ENCODE measurements at regions not wholly inside any gene's neighbourhood (a gene's known extent, or its start where the extent isn't known, plus 50 kb on each side); places are given as distances from the start of the nearest gene placed in this dataset.

GRCh38 chr20:54766483-54766882 is 291.1 kb downstream of the DOK5 start:
- H3K9me3 Mint-ChIP-seq, result no peaks in the 10 kb centered on the region
- peaks cover 9% of the 10 kb centered on the region for H3K27me3 Mint-ChIP-seq (ENCODE audit: low read depth)
- H3K27ac Mint-ChIP-seq, result no peak overlapping the region
- TF ChIP-seq CTCF (IDR thresholded peaks at IDR 0.05; ENCODE audit: unreplicated experiment in 3 of 3), result no peak
- H3K36me3 Mint-ChIP-seq (ENCODE audit: low read depth), result no peaks in the 10 kb centered on the region
- H3K4me3 Mint-ChIP-seq, result no peak overlapping the region
- H3K4me1 Mint-ChIP-seq, result no peaks in the 10 kb centered on the region

- Mint-ChIP-seq H3K4me3 (no peak overlapping the region), H3K9me3 (peaks cover 3% of the 10 kb centered on the region), H3K27ac (no peak overlapping the region), H3K36me3 (ENCODE audit: low read depth) (no peaks in the 10 kb centered on the region), H3K27me3 (ENCODE audit: low read depth) (peaks cover 9% of the 10 kb centered on the region), H3K4me1 (no peaks in the 10 kb centered on the region)
- no peak for TF ChIP-seq CTCF (IDR thresholded peaks at IDR 0.05; ENCODE audit: unreplicated experiment in 3 of 3)
These were observed 288.0 kb downstream of the DOK5 start for GRCh38 chr20:54763366-54763765.

- H3K4me3 Mint-ChIP-seq, result no peak overlapping the region
- no peaks in the 10 kb centered on the region for H3K4me1 Mint-ChIP-seq
- H3K9me3 Mint-ChIP-seq, result peaks cover 7% of the 10 kb centered on the region
- TF ChIP-seq CTCF (IDR thresholded peaks at IDR 0.05; ENCODE audit: unreplicated experiment in 3 of 3), result no peak
- no peaks in the 10 kb centered on the region for H3K36me3 Mint-ChIP-seq (ENCODE audit: low read depth)
- H3K27me3 Mint-ChIP-seq (ENCODE audit: low read depth), result peaks cover 4% of the 10 kb centered on the region
- H3K27ac Mint-ChIP-seq, result no peak overlapping the region
These were observed 284.2 kb downstream of the DOK5 start for GRCh38 chr20:54759589-54759988.

GRCh38 chr20:54746796-54747195 is 271.4 kb downstream of the DOK5 start:
- Mint-ChIP-seq H3K27me3 (ENCODE audit: low read depth) (no peaks in the 10 kb centered on the region), H3K36me3 (ENCODE audit: low read depth) (no peaks in the 10 kb centered on the region), H3K4me3 (no peak overlapping the region), H3K4me1 (no peaks in the 10 kb centered on the region), H3K27ac (no peak overlapping the region), H3K9me3 (peaks cover 3% of the 10 kb centered on the region)
- no peak for TF ChIP-seq CTCF (IDR thresholded peaks at IDR 0.05; ENCODE audit: unreplicated experiment in 3 of 3)

- Mint-ChIP-seq H3K36me3 (ENCODE audit: low read depth) (no peaks in the 10 kb centered on the region), H3K27me3 (ENCODE audit: low read depth) (no peaks in the 10 kb centered on the region), H3K9me3 (peaks cover 3% of the 10 kb centered on the region), H3K27ac (no peak overlapping the region), H3K4me1 (no peaks in the 10 kb centered on the region), H3K4me3 (no peak overlapping the region)
- no peak for TF ChIP-seq CTCF (IDR thresholded peaks at IDR 0.05; ENCODE audit: unreplicated experiment in 3 of 3)
These were observed 270.4 kb downstream of the DOK5 start for GRCh38 chr20:54745780-54746179.

GRCh38 chr20:54744097-54744496 is 268.7 kb downstream of the DOK5 start:
- H3K4me3 Mint-ChIP-seq, result no peak overlapping the region
- peaks cover 3% of the 10 kb centered on the region for H3K9me3 Mint-ChIP-seq
- no peaks in the 10 kb centered on the region for H3K27me3 Mint-ChIP-seq (ENCODE audit: low read depth)
- no peaks in the 10 kb centered on the region for H3K36me3 Mint-ChIP-seq (ENCODE audit: low read depth)
- H3K27ac Mint-ChIP-seq, result no peak overlapping the region
- H3K4me1 Mint-ChIP-seq, result no peaks in the 10 kb centered on the region
- no peak for TF ChIP-seq CTCF (IDR thresholded peaks at IDR 0.05; ENCODE audit: unreplicated experiment in 3 of 3)
